ENCODE measurements at regions not wholly inside any gene's neighbourhood (a gene's known extent, or its start where the extent isn't known, plus 50 kb on each side); places are given as distances from the start of the nearest gene placed in this dataset.
"Not testable (repeated sequence)": the region's sequence is repeated elsewhere in the genome, so short reads cannot be mapped to it uniquely, and the experiment has no call there.

DNA sequence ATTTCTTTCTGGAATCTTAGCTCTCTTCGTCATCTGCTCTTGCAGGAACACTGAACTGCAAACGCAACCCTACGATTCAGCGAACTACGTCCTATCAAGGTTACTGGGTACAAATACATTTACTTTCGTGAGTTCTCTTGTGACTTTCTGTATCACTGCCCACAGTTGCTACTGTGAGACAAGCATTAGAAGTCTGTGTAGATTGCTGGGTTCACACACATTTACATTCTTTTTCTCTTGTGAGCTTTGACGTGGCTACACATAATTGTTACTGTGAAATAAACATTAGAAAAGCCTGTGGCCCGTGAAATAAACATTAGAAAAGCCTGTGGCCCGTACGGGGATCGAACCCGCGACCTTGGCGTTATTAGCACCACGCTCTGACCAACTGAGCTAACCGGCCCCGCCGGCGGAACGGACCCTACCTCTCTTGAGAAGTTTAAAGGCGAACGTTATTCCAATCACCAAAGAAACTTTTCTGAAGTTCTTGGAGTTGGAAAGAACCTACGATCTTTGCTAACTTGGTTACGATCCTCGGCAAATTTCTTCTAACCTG, 61.2 kb upstream of the ZNF322 start:
- DNase-seq (ENCODE audit: low read depth in 2 of 2) = not testable (repeated sequence)

DNA sequence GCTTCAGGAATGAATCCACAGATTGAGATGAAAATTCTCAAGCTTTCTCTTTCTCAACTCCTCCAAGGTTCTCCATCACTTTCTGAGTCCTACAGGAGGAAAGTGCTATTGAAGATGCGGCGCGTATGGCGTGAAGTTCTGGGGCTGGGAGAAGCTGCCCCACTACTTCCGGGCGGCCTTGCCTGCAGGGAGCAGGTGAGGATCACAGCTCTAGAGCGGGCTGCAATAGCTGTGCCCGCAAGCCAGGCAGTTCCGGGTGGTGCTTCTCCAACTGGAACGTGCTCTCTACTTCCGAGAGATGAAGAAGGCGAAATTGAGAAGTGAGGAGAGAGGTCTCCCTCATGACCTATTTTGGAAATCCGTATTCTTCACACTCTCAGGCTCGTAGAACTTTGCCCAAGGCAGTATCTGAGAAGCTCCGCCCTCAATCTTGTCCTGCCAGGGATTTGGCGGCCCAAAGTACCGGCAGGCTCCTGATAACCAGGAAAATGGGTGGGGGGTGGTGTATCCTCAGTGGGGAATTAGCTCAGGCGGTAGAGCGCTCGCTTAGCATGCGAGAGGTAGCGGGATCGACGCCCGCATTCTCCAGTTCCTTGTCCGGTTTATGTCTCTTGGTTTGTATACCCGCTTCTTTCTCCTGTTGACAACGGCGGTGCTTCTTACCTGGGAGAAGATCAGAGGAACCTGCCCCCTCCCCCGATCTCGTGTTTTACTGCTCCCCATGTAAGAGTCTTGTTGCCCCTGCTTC, 70.6 kb upstream of the ZNF322 start:
- not testable (repeated sequence) for DNase-seq (ENCODE audit: low read depth in 2 of 2)

DNA sequence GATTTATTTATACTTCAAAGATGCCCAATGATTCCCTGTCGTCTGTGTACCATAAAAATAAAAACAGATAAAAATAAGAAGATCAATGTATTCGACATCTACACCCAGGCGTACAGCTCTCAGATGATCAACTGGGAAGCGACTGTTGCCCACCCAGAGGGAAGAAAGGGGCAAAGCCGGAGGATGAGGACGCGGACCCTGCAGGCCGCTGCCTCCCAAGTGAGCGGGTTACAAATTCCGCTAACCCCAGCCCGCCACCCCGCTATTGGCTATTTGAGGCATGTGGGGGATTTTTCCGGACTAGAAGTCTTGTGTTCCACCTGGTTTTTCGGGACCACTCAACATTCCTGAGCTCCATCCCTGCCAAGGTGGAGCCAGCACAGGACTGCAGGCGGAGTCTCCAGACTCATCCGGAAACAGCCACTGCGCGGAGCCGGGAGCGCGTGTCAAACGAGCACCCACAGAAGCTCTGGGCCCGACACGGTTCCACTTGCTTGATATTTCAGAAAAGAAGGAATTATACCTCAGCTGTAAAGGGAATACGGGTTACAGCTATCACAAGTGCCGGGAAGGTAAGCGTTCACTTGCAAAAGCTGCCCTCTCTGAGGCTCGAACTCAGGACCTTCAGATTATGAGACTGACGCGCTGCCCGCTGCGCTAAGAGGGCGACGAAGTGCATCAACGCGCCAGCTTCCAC, 75.4 kb upstream of the ZNF322 start:
- DNase-seq (ENCODE audit: low read depth in 2 of 2) = not testable (repeated sequence)

DNA sequence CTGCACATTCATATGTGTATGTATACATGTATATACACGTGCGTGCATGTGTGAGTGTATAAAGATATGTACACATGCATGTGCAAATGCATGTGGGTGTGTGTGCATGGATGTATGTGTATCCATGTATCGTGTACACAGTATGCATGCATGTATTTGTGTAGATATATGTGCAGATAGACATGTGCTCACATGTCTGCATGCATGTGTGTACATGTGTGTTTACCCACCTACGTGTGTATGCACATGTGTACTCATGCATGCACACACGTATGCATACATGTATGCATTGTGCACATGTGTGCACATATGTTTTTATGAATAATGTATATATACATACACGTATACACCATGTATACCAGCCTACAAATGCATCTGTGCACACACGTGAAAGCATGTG, 80.3 kb upstream of the ZNF322 start:
- DNase-seq (ENCODE audit: low read depth in 2 of 2) = no peak

DNA sequence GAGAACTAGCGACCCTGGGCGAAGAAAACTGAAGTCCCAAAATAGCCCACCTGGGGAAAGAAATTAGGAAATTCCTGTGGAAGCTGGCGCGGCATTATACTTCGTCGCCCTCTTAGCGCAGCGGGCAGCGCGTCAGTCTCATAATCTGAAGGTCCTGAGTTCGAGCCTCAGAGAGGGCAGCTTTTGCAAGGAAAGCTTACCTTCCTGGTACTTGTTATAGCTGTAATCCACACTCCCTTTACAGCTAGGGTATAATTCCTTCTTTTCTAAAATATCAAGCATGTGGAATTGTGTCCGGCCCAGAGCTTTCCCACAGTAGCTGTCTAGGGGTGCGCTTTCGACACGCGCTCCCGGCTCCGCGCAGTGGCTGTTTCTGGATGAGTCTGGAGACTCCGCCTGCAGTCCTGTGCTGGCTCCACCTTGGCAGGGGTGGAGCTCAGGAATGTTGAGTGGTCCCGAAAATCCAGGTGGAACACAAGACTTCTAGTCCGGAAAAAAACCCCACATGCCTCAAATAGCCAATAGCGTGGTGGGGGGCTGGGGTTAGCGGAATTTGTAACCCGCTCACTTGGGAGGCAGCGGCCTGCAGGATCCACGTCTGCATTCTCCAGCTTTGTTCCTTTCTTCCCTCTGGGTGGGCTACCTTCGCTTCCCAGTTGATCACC, 83.7 kb upstream of the ZNF322 start:
- DNase-seq (ENCODE audit: low read depth in 2 of 2) = no peak

DNA sequence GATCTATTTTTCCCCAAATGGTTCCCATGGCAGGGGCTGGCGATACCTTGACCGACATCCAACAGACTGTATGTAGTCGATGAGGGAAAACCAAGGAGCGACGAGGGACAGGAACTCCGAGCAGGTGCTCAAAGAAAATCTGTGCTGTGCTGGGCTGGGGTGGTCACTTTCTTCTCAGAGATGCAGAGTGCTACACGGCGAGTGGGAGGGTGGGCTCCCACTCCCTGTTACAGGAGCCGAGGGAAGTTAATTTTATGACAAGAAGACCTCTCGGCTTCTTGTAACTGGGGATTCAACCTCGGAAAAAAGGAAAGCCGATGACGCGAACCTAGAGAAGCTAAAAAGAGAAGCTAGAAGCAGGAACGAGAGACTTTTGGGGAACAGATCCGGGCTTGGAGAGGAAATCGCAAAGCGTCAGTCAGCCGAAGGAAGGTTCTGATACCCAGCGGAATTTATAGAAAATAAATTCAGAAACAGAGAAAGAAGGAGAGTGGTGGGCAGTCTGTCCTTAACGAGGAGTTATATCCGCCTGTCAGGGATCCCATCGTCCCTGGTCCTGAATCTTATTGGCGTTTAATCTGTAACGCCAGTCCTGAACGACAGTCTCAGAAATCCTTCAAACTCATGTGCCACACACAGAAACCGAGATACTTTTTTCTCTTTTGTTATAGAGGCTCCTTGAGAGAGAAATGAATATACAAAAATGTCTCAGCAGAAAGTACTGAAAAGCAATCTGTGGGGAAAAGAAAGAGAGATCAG, 84.6 kb upstream of the ZNF322 start:
- DNase-seq (ENCODE audit: low read depth in 2 of 2) = no peak

DNA sequence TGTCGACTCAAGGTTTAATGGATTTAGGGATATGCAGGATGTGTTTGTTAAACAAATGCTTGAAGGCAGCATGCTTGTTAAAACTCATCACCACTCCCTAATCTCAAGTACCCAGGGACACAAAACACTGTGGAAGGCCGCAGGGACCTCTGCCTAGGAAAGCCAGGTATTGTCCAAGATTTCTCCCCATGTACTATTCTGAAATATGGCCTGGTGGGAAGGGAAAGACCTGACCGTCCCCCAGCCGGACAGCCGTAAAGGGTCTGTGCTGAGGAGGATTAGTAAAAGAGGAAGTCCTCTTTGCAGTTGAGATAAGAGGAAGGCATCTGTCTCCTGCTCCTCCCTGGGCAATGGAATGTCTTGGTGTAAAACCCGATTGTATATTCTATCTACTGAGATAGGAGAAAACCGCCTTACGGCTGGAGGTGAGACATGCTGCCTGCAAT, 85.3 kb upstream of the ZNF322 start:
- not testable (repeated sequence) for DNase-seq (ENCODE audit: low read depth in 2 of 2)

DNA sequence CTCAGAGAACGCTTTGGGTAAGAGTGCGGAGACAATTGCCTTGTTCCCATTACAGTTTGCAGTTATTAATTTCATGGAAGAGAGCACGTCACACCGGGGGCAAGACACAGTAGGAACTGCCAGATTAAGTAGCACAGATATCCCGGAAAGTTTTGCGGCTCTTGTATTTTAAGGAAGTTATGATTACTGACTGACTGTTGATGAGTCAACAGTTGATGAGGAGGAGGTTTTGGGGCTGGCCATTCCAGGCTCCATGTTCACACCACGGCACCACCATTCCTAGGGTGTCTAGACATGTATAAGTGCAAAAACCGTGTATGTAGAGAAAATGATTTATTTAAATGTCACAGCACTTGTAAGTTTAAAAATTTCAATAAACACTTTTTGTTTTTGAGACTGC, 86.4 kb upstream of the ZNF322 start:
- DNase-seq (ENCODE audit: low read depth in 2 of 2) = not testable (repeated sequence)

DNA sequence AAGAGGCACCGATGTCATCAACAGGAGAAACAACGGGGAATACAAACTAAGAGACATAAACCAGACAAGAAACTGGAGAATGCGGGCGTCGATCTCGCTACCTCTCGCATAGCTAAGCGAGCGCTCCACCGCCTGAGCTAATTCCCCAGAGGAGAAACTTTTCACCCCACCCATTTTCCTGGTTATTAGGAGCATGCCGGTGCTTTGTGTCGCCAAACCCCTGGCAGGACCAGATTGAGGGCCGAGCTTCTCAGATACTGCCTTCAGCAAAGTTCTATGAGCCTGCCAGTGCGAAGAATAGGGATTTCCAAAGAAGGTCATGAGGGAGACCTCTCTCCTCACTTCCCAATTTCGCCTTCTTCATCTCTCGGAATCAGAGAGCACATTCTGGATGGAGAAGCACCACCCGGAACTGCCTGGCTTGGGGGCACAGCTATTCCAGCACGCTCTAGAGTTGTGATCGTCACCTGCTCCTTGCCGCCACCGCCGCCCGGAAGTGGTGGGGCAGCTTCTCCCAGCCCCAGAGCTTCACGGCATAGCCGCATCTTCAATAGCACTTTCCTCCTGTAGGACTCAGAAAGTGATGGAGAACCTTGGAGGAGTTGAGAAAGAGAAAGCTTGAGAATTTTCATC, 89.7 kb upstream of the ZNF322 start:
- DNase-seq (ENCODE audit: low read depth in 2 of 2) = not testable (repeated sequence)

DNA sequence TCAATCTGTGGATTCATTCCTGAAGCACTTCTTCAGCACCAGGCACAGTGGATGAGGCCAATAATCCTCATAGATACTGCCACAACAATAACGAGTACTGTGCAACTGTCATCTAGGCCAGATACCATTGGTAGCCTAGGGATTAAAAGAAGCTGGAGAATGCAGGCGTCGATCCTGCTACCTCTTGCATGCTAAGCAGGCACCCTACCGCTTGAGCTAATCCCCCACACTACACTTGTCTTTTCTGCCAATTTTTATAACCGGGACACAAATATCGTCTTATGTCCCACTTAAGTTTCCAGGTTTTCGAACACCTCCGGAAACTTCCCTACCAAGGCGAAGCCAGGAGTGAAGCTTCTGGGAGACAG, 90.2 kb upstream of the ZNF322 start:
- DNase-seq (ENCODE audit: low read depth in 2 of 2) = not testable (repeated sequence)

DNA sequence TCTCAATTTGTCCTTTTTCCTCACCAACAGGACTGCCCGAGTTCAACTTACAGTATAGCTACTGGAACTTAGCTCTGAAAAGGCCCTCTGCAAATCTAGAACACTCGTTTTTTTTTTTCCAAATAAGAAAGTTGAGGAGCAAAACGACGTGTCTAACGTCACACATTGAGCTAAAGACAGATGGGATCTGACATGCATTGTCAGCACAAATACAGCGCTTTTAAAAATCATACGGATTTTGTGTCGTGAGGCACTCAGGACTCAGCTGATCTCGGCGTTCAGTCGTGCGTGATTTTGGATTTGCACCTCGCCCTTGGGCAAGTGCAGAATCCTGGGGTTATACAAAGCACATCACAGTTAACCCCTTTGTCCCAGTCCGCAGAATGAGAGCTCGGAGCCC, 94.7 kb upstream of the ZNF322 start:
- DNase-seq (ENCODE audit: low read depth in 2 of 2) = no peak

DNA sequence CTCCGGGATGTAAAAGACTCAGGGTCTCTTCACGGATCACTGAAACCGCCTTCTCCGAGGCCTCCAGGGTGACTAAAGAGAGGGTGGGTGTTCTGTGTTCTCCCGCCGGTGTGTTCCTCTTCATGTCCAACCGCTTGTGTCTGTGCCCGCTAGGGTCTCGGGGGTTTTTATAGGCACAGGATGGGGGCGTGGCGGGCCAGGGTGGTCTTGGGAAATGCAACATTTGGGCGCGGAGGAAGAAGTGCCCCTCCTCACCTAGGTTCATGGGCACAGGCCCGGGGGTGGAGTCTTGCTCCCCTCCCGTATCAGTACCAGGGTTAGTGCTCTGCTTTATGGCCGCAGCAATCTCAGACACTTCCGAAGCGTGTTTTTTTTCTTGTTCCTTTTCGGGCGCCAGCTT, 95.3 kb upstream of the ZNF322 start:
- DNase-seq (ENCODE audit: low read depth in 2 of 2) = not testable (repeated sequence)

DNA sequence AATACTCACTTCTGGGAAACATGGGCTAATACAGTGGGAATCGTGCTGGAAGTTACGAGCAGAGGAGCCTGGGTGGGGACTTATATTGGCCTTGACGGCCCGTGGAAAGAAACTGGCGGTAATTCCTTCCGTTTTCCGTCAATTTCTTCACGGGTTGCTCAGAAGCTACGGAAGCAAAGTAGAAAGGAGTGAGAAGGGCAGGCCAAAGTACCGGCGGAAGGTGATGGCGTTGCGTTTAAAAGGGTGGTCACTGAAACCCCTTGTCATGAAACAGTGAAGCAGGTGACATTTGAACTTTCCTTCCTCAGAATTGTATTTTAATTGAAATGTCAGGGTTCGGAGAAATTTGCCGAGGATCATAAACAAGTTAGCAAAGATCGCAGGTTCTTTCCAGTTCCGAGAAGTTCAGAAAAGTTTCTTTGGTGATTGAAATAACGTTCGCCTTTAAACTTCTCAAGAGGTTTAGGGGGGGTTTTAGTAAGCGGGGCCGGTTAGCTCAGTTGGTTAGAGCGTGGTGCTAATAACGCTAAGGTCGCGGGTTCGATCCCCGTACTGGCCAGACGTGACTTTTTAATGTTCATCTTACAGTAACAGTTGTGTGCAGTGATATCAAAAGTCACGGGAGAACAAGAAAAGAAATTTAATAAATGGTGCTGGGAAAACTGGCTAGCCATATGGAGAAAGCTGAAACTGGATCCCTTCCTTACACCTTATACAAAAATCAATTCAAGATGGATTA, 96.7 kb upstream of the ZNF322 start:
- not testable (repeated sequence) for DNase-seq (ENCODE audit: low read depth in 2 of 2)

DNA sequence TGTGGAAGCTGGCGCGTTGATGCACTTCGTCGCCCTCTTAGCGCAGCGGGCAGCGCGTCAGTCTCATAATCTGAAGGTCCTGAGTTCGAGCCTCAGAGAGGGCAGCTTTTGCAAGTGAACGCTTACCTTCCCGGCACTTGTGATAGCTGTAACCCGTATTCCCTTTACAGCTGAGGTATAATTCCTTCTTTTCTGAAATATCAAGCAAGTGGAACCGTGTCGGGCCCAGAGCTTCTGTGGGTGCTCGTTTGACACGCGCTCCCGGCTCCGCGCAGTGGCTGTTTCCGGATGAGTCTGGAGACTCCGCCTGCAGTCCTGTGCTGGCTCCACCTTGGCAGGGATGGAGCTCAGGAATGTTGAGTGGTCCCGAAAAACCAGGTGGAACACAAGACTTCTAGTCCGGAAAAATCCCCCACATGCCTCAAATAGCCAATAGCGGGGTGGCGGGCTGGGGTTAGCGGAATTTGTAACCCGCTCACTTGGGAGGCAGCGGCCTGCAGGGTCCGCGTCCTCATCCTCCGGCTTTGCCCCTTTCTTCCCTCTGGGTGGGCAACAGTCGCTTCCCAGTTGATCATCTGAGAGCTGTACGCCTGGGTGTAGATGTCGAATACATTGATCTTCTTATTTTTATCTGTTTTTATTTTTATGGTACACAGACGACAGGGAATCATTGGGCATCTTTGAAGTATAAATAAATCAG, 106.8 kb upstream of the ZNF322 start:
- DNase-seq (ENCODE audit: low read depth in 2 of 2) = not testable (repeated sequence)

DNA sequence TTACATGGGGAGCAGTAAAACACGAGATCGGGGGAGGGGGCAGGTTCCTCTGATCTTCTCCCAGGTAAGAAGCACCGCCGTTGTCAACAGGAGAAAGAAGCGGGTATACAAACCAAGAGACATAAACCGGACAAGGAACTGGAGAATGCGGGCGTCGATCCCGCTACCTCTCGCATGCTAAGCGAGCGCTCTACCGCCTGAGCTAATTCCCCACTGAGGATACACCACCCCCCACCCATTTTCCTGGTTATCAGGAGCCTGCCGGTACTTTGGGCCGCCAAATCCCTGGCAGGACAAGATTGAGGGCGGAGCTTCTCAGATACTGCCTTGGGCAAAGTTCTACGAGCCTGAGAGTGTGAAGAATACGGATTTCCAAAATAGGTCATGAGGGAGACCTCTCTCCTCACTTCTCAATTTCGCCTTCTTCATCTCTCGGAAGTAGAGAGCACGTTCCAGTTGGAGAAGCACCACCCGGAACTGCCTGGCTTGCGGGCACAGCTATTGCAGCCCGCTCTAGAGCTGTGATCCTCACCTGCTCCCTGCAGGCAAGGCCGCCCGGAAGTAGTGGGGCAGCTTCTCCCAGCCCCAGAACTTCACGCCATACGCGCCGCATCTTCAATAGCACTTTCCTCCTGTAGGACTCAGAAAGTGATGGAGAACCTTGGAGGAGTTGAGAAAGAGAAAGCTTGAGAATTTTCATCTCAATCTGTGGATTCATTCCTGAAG, 111.6 kb upstream of the ZNF322 start:
- not testable (repeated sequence) for DNase-seq (ENCODE audit: low read depth in 2 of 2)

DNA sequence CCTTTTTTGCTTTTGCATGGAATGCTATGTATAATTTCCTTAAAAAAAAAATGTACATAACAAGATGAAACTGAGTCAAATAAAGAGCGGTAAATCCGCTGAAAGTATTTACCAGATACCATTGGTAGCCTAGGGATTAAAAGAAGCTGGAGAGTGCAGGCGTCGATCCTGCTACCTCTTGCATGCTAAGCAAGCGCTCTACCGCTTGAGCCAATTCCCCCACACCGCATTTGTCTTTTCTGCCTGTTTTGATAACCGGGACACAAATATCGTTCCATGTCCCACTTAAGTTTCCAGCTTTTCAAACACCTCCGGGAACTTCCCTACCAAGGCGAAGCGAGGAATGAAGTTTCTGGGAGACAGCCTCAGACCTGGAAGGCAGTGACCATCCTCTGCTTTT, 113.9 kb upstream of the ZNF322 start:
- not testable (repeated sequence) for DNase-seq (ENCODE audit: low read depth in 2 of 2)

DNA sequence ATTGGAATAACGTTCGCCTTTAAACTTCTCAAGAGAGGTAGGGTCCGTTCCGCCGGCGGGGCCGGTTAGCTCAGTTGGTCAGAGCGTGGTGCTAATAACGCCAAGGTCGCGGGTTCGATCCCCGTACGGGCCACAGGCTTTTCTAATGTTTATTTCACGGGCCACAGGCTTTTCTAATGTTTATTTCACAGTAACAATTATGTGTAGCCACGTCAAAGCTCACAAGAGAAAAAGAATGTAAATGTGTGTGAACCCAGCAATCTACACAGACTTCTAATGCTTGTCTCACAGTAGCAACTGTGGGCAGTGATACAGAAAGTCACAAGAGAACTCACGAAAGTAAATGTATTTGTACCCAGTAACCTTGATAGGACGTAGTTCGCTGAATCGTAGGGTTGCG, 121.0 kb upstream of the ZNF322 start:
- not testable (repeated sequence) for DNase-seq (ENCODE audit: low read depth in 2 of 2)

DNA sequence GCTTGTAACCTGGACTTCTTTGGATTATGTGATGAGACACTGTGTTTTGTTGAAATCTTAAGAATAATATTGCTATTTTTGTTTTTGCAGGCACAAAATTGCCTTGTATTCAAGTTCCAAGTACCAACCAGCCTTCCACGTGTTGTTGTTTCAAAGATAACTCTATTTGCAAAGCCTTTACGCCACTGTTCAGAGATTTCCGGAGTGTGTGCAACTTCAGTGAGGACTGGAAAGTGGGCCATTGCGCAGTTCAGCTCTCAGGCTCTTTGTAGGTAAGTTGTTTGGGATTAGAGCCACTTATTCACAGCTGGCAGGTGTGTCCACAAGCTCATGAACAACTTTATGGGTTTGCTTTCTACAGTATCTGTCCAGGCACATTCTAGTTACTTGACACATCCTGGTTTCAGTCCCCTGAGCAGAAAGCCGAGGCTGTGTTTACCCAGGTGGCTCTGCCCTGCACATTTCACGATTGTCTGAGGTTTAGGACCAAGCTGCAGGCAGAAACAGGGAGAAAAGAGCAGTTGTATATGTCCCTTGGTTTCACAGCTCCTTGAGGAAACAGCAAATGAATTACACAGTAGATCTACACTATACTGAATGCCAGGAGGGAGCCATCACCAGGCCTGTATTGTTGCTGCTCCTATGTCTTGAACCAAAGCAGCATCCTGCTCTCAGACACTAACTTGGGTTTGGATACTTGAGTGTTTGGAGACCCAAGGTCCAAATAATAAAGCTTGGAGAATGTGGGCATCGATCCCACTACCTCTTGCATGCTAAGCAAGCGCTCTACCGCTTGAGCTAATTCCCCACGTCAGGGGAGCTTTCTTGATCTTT, 136.1 kb upstream of the ZNF322 start:
- not testable (repeated sequence) for DNase-seq (ENCODE audit: low read depth in 2 of 2)
